NCI-H1105 (cell line): ENCODE measurements at regions not wholly inside any gene's neighbourhood (a gene's known extent, or its start where the extent isn't known, plus 50 kb on each side); places are given as distances from the start of the nearest gene placed in this dataset.
A peak's percentile ranks its signal among the peaks of the same experiment; 100 is the strongest.

Experiments used
- DNase-seq: peaks from one replicate; lab custom pipeline; 2025; lab: John Stamatoyannopoulos, UW

DNA sequence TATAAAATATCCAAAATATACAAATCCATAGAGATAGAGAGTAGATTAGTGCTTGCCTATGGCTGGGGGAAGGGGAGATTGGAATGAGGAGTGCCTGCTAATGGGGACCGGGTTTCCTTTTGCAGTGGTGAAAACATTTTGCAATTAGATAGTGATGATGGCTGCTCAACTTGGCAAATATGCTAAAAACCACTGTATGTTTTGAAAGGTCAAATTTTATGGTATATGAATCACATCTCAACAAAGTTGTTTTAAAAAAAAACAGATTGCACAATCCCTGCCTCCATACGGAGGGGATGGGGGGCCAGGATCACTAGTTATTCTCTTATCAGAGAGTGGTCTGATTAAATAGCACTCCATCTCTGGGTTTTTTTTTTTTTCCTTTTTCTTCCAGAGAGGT lies 76.9 kb upstream of the RIPOR2 start:
- no peak for DNase-seq

DNA sequence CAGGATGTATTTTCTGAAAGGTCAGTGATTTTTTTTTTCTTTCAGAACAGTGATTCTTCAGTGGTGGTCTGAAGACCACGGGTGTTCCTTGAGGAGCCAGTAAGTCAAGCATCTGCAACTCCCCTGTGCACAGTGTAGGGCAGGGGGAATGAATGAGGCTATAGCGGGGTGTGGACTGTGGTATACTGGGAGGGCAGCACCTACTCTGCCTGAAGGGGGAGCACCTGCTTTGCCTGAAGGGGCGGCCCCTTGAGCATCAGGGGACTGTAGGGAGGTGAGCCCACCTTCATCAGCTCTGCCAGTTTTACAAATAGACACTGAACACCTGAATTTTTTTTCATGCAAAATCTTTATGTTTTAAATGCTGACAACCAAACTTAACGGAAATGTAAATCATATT lies 77.5 kb upstream of the RIPOR2 start:
- no peak for DNase-seq

DNA sequence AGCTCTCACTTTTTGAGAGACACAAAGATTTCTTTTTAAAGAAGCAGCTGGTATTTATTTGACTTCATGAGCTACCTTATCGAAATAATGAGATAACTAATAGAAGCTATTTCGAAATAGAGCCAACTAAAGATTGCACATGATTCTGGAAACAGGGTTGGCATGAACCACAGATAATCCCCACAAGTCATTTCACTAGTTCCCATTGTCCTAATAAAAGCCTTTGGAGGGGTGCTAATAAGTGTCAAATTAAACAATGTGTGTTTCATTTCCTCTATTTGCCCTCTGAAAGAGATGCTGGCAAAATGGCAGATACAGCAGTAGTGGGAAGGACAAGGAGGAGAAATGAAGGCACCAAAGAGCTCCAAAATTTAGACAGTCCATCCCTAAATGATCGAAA lies 78.6 kb upstream of the RIPOR2 start:
- no peak for DNase-seq

DNA sequence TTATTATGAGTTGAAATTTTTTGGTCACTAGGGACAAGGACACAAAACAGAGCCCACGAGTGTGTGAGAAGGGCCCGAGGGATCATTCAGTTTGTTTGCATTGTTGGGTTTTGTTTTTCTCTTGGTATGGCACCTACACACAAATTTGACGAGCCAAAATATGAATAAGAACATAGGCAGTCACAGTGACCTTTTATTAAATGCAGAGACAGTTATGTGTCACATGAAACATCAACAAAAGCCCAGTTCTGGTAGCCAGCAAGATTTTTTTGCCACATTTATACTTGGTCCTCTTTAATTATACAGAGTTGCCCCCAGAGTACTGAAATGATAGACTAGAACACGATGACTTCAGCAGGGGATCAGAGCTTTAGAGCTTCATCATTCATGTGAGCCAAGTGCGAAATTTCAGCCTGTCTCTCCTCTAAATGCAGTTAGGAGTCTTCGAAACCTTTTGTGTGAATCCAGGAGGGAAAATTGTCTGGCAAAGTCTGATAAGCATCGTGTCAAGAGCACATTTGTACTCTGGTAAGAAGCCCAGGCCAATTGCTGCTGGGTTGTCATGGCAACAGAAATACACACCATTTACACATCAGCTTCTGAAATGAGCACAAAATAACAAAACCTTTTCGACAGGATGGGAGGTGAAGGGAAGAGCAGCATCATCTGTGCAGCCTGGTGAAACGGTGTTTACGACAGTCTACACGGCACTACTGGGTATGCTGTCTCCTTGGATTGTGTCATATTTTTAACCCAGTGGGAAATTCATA lies 79.2 kb upstream of the RIPOR2 start:
- peak; percentile 67 for DNase-seq

DNA sequence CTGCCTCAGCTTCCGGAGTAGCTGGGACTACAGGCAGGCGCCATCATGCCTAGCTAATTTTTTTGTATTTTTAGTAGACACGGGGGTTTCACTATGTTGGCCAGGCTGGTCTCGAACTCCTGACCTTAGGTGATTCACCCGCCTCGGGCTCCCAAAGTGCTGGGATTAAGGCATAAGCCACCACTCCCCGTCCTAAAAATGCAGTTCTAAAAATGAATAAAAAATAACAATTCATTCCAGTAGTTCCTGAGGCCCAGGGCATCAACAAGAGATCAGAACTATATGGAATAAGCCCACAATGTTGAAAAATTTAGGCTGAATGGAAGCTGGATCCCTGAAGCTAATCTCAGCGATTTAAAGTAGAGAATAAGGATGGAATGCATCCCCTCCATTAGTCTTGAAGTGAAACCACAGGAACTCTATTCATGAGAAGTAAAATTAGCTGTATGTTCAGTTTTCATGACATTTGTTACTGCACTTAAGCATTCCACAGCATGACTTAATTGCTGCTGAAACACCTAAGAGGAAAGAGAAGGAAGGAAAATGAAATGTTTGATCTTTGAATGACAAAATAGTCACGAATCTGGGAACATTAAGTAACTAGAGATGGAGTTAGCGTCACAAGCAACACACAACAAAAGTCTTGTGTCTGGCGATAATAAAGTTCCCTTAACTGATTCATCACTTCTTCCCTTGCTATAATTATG lies 80.4 kb upstream of the RIPOR2 start:
- DNase-seq = no peak

DNA sequence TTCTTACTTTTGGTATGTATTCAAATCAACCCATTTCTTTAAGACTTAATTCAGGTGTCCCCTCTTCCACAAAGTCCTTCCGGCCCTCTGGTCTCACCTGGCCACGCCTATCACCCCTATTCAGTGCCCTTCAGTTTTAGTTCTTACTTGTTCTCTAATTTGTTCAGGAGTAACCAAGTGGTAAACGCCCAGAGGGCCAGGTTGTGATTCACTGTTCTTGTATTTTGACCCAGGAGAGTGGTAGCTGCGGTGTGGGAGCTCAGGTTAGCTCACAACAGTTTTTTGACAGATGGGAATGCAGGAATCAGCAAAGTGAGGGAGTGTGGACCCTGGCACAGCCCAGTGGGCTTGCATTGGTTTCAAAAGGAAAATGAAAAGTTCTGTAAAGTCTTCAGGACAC lies 81.7 kb upstream of the RIPOR2 start:
- no peak for DNase-seq

DNA sequence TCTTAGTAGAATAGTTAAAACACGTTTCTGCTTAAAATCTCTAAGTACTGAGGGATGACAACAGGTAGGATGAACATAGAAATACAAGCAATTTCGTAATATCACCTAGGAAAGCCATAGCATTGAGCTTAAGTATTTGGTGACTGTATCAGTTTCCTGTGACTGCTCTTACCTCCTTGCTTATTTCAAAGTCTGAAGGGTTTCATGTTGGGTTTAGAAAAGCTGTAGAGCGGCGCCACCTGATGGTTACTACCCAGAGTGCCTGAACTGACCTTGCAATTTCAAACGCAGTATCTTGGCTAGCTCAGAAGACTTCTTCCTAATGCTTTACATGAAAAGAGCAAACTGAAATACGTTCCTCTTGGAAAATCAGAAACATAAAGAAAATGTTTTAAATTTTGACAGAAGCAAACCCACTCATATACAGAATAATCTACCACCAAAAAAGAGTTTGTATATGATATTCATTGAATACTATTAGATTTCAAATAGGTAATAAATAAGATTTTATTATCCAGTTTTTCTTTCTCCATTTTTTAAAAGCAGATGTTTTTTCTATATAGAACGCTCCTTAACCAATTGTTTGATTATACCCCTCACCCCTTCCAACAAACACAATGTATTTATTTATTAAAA lies 82.3 kb upstream of the RIPOR2 start:
- no peak for DNase-seq

DNA sequence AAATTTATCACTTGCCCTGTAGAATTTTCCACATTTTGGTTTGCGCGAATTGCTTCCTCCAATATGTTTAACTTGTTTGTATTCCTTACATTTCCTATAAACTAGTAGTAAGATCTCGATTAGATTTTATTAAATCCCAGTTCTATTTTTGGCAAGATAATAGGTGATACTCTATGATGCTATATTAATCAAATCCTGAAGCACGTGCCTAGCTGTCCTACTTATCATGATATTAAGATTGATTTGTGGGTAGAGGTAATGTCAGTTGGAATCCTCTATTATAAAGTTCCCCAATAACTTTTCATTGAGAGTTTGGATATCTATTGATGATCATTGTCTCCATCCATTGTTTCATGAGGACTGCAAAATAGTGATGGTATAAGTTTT lies 82.8 kb upstream of the RIPOR2 start:
- no peak for DNase-seq

DNA sequence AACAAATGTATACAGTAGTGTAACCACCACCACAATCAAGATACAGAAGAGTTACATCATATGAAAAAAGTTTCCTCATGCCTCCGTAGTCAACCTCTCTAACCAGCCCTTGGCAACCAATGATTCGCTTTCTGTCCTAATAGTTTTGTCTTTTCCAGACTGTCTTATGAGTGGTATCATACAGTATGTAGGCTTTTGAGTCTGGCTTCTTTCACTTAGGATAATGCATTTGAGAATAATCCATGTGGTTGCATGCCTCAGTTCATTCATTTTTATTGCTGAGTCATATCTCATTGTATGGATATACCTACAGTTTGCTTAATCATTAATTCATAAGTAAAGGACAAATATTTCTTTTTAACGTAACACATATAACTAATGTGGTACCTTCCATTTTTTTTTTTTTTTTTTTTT lies 86.4 kb upstream of the RIPOR2 start:
- no peak for DNase-seq

DNA sequence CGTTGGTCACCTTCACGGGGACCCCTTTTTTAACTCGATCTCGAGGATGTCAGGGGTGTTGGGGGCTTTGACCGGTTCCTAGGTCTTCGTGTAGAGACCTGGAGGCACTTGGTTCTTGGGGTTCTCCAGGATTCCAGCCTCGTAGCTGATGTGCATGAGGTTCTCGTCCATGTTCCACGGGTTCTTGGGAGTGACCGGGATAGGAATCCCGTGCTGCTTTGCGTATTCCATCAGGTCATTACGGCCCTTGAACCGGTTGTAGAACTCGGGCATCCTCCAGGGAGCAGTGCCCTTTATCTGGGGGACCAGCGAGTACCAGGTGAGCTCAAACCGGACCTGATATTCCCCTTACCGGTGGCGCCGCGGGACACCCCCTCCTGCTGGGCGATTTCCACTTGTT lies 88.0 kb upstream of the RIPOR2 start:
- DNase-seq = no peak

DNA sequence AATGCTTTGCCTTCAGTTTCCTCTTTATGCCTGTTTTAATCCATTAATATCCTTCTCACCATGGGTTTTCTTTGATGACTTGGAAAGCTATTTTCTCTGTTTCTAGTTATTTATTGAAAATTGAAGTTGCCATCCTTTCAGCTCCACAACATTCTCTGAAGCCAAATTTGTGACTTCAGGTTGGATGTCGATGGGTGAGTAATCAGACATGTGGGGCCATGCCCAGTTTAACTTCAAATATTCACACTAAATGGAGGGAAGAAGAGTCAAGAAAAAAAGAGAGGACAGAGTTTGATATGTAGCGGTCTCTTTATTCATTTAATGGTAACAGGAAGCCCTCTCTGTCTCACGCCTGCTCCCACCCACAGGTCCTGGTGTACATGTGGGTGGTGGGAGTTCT lies 89.1 kb upstream of the RIPOR2 start:
- DNase-seq = no peak

DNA sequence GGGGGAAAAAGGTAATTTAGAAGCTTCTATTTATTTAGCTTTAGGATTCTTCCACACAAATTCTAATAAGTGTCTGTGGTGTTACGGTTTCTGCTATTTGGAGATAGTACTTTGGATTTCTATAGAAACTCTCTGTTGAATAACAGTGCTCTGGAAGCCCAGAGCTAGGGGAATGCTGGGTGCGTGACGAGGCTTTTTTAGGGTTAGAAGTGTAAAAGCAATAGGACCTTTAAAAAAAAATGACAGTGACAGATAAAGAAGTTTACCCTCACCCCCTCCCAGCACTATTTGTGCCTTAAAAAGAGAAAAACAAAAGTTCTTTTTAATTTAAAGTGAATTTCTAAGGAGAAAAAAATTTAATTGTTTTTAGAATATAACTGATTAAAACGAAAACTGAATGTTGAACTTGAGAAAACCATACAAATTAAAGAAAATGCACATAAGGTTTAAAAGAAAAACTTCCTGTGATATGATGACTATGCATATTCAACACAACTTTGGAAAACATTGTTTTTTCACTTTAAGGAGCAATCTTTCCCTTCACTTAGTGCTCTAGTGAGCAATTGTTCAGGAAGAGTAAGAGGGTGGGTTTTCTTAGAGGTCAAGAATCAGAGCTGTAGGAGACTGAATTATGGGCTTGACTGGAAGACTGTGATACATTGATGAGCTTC lies 89.6 kb upstream of the RIPOR2 start:
- DNase-seq = no peak

DNA sequence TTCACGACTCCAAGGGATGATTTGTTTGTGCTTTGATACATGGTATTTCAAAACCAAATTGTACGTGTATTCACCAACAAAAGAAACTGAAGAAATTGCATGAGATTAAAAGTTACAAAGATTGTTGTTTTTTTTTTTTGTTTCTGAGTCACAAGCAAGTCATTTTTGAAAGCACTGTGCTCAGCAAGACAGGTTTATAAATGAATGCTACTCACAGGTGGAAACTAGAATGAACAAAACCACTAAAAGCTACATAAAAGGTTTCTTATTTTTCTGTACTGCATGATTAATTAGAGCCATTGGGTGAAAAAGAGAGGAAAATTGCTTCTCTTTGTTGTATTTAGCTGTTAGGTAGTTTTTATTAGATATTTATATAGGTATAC lies 90.2 kb upstream of the RIPOR2 start:
- no peak for DNase-seq

DNA sequence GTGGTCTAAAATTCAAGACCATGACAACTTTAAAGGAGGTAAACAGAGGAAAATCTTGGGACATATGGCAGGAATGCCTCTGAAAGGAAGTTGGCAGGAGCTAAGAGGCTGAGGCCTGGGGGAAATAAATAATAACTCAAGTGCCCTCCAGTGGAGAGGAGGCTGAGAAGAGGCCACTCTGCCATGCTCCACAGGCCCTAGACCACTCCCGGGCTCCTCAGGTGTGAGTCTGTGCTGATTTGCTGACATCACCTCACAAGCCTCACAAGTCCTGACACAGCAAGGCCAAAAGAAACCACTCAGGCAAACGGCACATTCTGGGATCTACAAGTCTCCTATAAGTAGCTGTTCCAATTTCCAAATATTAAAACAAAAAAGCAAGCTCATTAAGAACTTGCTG lies 91.0 kb upstream of the RIPOR2 start:
- DNase-seq = peak; percentile 38

DNA sequence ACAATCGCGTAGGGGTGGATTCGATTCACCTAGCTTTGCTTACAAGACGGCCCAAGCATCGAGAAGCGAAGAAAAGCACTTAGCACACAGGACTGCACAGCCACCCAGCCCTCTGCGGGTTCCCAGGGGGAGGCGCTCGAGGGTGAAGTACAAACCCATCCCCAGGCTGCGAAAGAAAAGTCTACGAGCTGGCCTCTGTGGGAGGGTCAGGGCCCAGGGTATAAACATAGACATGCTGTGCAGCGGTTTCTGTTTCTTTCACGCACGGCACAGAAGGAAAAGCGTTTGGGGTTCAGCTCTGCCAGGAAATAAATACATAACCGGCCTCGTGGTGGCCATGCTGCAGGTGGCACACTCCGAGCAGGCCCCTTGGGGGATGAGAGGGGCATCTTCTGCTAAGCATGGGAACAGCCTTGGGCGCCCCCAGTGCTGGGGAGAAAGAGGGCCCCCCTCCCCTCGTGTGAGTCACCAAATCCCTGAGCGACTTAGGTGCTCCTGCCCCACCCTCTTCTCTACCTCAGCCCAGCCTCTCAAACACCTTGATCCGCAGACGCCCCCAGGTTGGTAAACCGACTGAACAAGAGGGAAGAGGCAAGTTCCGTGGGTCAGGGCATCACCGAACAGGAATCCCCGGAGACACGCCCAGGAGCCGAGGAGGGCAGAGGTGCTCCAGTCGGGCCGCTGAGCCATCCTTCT lies 91.6 kb upstream of the RIPOR2 start:
- DNase-seq = no peak

DNA sequence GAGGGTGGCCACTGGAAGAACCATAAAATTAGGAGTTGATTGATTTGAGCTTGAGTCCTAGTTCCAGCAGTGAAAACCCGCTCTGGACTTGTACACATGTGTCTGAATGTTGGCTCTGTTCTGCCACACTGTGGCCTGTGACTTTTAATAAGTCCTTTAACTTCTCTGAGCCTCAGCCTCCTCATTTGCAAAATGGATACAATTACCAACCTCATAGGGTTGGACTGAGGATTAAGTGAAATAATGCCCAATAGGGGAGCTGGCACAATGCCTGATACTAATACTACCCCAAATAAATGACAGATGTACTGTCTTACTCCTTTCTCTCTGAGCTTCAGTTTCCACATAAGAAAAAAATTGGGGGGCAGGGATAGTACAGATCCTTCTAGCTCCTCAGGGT lies 92.6 kb upstream of the RIPOR2 start:
- no peak for DNase-seq

DNA sequence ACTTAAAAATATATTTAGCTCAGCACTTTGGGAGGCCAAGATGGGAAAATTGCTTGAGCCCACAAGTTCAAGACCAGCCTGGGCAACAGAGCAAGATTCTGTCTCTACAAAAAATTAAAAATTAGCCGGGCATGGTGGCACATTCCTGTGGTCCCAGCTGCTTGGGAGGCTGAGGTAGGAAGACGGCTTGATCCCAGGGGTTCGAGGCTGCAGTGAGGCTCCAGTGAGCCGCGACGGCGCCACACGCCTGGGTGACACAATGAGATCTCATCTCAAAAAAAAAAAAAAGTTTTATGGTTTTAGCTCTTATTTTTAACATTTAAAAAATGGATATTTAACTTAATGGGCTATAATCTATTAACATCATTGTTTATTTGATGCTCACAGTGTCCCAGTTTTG lies 97.2 kb upstream of the RIPOR2 start:
- DNase-seq = no peak

DNA sequence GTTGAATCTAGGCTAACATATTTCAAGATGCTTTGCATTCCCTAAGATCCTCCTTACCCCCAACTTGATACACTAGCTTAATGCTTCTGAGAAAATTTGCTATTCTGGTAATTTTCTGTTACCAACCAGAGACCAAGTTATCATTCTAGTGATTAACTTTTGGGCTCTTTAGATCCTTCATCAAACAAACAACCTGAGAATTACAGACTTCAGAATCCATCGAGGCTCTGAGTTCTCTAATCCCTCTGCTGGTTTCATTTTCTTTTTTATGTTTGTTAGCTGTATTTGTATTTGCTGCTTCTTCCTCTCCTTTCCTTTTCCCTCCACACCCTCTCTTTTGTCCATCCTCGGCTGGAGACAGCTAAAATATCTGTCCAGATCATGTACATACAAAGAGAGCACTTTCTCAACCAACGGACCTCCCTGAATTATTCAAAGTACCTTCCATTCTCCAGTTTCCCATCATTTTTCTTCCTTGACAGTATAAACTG lies 98.7 kb upstream of the RIPOR2 start:
- no peak for DNase-seq

DNA sequence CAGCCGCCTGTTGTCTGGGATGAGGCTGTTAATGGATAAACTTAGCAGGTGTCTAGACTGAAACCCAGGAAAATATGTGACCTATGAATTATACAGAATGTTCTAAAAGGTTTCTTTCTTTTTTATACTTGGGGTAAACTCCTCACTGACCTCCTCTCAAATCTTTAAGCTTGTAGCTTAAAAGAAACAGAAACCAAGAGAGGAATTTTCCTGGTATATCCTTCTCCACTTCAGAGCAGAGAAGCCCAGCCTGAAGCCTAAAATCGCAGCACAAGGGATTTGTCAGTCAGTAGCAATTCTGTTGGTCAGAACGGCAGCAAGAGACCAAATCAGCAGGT lies 99.4 kb upstream of the RIPOR2 start:
- DNase-seq = no peak

DNA sequence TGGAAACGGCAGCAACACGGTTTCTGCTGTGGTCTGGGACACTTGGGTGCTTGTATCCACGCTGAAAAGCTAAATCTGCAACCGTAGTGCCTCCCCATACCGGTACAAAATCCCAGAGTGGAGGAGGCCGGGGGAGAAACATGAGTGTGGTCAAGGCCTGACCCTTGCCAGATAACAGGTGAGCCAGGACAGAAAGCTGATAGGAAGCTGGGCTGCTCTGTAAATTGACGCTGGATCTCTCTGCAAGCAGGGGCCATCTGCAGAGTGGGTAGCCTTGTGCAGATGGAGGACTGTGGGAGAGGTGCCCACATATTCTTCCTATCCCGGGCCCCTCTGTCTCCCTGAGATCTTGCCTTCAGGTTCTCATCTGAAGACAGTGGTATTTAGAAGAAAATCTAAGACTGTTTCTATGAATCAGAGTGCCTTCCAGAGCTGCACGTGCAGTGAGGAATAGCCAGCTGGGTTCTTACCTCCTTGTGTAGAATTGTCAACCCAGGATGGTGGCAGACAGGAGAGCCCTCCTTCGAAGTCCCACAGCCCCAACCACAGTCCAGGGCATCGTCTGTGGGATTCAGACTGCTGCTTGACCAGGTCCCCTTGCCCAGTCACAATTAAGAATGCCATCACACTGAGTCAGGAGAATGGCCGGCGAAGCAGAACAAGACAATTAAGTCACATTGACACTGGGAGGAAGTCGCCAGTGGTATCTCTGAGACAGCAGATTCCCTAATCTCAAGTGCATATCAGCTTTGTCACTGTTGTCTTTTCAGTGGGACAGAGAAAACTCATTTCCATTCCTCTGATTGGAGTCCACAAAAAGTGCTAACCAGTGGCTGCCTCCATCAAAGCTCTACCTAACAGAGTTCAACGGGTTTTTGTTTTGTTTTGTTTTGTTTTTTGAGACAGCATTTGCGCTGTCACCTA lies 100.0 kb upstream of the RIPOR2 start:
- no peak for DNase-seq

DNA sequence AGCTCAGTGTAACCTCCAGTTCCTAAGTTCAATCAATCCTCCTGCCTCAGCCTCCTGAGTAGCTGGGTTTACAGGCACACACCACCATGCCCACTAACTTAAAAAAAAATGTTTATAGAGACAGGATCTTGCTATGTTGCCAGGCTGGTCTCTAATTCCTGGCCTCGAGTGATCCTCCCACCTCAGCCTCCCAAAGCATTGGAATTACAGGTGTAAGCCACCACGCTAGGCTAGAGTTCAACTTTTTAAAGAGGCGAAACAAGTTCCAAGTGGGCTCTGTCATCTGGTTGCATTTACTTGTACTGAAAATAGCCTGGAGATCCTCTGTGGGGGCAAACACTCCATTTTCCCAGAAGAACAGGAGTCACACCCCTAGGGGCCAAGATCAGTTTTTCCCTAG lies 100.7 kb upstream of the RIPOR2 start:
- DNase-seq = no peak
